GM10266 (cell line): ENCODE measurements at regions not wholly inside any gene's neighbourhood (a gene's known extent, or its start where the extent isn't known, plus 50 kb on each side); places are given as distances from the start of the nearest gene placed in this dataset.

Experiments used
- DNase-seq: peaks from one replicate; pipeline ENCODE4 v3.0.0; 2012; ENCODE audit errors: extremely low spot score
- TF ChIP-seq, protein P1 (sequence below): IDR thresholded peaks from 2 replicates; pipeline ENCODE4 v1.5.1; 2012; ENCODE audit warnings: mild to moderate bottlenecking, low read depth; ENCODE audit not compliant: control insufficient read depth, insufficient read depth; ENCODE audit errors: missing control alignments

DNA sequence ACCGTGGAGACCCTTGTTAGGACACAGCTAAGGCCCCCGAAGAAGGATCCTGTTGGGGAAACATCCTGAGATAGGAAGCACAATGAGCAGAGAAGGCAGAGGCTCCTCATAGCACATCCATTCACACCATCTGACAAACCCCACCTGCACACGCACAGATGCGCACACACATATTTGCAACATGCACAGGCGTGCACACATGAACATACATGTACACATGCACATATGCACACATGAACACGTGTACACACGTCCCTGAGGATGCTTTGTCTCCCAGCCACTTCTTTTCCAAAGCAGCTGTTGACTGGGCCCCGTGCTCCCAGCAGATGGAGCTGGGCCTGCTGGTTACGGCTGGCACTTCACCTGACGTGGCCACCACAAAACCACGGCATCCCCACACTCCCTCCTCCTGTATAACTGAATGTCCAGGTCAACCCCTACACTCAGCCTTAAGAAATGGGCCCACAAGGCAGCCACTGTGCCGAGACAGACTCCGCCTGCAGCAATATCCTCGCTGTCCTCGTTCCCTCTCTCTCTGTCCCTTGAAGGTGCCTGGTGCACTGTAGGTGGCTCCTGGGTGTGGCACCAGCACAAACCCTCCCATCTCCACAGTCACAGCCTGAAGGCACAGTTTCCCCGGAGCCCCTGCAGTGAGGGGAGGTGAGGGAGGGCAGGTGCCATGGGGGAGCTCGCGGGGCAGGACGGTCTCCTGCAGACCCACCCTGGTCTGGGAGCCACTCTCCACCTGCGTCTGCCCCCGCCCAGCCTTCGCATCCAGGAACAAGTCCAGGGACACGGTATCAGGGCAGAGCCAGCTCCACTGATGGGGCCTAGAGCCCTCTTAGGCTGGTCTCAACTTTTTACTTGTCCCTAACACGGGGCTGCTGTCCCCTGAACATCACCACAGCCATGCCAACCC is 183.0 kb downstream of the RBFOX3 start:
- TF ChIP-seq, protein P1, sequence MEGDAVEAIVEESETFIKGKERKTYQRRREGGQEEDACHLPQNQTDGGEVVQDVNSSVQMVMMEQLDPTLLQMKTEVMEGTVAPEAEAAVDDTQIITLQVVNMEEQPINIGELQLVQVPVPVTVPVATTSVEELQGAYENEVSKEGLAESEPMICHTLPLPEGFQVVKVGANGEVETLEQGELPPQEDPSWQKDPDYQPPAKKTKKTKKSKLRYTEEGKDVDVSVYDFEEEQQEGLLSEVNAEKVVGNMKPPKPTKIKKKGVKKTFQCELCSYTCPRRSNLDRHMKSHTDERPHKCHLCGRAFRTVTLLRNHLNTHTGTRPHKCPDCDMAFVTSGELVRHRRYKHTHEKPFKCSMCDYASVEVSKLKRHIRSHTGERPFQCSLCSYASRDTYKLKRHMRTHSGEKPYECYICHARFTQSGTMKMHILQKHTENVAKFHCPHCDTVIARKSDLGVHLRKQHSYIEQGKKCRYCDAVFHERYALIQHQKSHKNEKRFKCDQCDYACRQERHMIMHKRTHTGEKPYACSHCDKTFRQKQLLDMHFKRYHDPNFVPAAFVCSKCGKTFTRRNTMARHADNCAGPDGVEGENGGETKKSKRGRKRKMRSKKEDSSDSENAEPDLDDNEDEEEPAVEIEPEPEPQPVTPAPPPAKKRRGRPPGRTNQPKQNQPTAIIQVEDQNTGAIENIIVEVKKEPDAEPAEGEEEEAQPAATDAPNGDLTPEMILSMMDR: no peak
- no peak for DNase-seq

- no peak for DNase-seq
- TF ChIP-seq, protein P1: no peak
These were observed 185.2 kb downstream of the RBFOX3 start for GRCh38 chr17:79425686-79426085.

DNA sequence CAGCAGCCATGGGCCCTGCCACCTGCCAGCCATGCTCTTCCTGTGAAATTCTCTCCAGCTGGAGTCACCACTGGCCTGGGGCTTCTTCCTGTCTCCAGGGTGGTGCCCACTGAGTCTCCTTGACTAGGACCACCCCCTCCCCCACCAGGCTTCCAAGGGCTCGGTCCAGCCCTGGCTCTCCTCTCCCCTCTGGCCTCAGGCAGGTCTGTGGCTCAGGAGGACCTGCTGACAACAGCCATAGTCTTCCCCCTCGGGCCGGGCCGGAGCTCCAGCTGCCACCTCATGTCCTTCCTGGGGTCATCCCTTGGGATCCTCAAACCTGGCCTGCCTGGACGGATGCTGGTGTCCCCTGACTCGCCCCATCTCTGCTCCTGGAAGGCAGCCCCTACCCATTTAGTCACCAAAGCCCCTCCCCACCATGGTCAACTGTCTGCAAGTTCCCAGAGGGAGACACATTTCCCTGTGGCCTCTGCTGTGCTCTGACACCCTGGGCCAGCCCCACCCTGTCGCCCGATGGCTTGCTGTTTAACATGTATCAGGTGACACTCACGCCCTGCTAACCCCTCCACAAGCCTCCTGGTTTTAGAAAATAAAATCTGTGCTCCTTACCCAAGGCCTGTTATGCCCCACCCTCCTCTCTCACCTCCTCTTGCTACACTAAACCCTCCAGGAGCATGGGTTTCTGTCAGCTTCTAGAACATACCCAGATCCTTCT is 186.2 kb downstream of the RBFOX3 start:
- TF ChIP-seq, protein P1: no peak
- DNase-seq: no peak

GRCh38 chr17:79423811-79424465 is 186.9 kb downstream of the RBFOX3 start:
- DNase-seq: no peak
- TF ChIP-seq, protein P1: no peak

- no peak for DNase-seq
- TF ChIP-seq, protein P1: no peak
These were observed 188.6 kb downstream of the RBFOX3 start for GRCh38 chr17:79422236-79422635.

GRCh38 chr17:79420318-79421243 is 190.3 kb downstream of the RBFOX3 start:
- TF ChIP-seq, protein P1: no peak

More at GRCh38 chr17:79420318-79421243, 190.3 kb downstream of the RBFOX3 start:
- peak; percentile 53 for DNase-seq
